ENCODE measurements at regions not wholly inside any gene's neighbourhood (a gene's known extent, or its start where the extent isn't known, plus 50 kb on each side); places are given as distances from the start of the nearest gene placed in this dataset.

DNA sequence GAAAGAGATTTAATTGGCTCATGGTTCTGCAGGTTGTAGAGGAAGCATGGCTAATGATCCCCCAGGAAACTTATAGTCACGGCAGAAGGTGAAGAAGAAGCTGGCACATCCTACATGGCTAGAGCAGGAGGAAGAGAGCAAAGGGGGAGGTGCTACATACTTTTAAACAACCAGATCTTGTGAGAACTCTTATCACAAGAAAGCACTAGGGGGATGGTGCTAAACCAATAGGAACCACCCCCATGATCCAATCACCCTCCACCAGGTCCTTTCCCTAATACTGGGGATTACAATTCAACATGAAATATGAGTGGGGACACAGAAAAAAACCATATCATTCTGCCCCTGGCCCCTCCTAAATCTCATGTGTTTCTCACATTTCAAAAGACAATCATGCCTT is 147.2 kb upstream of the EPB41L4A start:
- H3K27ac ChIP-seq (ENCODE audit: low read depth, low read length): no peak overlapping the region
- no peak overlapping the region for H3K9ac ChIP-seq (ENCODE audit: low read depth in 1 of 2, low read length in 2 of 2)
- no peaks in the 10 kb centered on the region for H3K27me3 ChIP-seq (ENCODE audit: control insufficient read depth in 1 of 2, insufficient read depth in 2 of 2, low read length in 2 of 2)
- peaks cover 7% of the 10 kb centered on the region in 2 donors for H3K9me3 ChIP-seq (ENCODE audit: control insufficient read depth in 1 of 2, low read length in 2 of 2)
- H3K36me3 ChIP-seq (ENCODE audit: control insufficient read depth in 1 of 2, insufficient read depth in 2 of 2, low read length in 2 of 2): no peaks in the 10 kb centered on the region
- no peak overlapping the region for H3K4me3 ChIP-seq (ENCODE audit: low read depth in 1 of 2, low read length in 2 of 2)
- H3K4me1 ChIP-seq (ENCODE audit: control insufficient read depth in 1 of 2, insufficient read depth in 2 of 2, low read length in 2 of 2): no peaks in the 10 kb centered on the region

DNA sequence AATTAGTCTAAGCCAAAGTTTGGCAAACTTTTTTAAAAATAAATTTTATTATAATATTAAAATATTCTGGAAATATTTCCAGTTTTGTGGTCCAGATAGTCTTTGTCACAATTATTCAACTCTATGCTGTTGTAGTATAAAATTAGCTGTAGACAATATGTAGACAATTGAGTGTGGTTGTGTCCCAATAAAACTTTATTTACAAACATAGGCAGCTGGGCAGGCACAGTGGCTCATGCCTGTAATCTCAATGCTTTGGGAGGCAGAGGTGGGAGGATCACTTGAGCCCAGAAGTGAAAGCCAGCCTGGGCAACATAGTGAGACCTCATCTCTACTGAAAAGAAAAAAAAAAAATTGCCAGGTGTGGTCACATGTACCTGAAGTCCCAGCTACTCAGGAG is 150.5 kb upstream of the EPB41L4A start:
- H3K9ac ChIP-seq (ENCODE audit: low read depth in 1 of 2, low read length in 2 of 2): no peak overlapping the region
- H3K27me3 ChIP-seq (ENCODE audit: control insufficient read depth in 1 of 2, insufficient read depth in 2 of 2, low read length in 2 of 2): no peaks in the 10 kb centered on the region
- H3K4me1 ChIP-seq (ENCODE audit: control insufficient read depth in 1 of 2, insufficient read depth in 2 of 2, low read length in 2 of 2): no peaks in the 10 kb centered on the region
- no peak overlapping the region for H3K27ac ChIP-seq (ENCODE audit: low read depth, low read length)
- H3K9me3 ChIP-seq (ENCODE audit: control insufficient read depth in 1 of 2, low read length in 2 of 2): no peaks in the 10 kb centered on the region
- H3K36me3 ChIP-seq (ENCODE audit: control insufficient read depth in 1 of 2, insufficient read depth in 2 of 2, low read length in 2 of 2): no peaks in the 10 kb centered on the region
- no peak overlapping the region for H3K4me3 ChIP-seq (ENCODE audit: low read depth in 1 of 2, low read length in 2 of 2)

DNA sequence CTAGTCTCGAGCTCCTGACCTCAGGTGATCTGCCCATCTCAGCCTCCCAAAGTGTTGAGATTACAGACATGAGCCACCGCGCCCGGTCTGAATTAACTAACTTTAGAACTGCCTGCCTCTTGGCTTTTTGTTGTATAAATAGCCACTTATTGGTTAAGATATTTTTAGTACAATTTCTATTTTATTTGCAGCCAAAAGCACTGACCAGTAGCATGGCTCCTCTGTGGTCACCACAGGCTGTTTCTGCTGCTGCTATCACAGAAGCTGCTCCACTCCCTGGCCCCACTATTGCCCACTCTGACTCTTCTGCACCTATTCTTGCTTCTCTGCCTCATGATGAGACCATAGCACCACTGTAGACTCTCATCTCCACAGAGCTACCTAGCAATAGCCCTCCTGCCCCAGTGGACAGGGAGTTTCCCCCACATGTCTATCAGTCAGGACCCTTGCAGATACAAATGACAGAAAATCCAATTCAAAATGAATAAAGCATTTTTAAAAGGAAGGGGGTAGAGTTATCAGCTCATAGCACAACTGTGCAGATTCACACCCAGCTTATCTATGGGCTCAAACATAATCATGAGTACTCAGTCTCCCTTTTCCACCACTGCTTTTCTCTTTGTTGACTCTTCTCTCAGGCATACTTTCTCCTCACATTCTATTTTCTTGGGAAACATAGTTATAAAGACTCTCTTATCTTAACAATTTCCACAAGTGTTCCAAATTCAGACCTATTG is 151.8 kb upstream of the EPB41L4A start:
- H3K9ac ChIP-seq (ENCODE audit: low read depth in 1 of 2, low read length in 2 of 2): no peak overlapping the region
- H3K9me3 ChIP-seq (ENCODE audit: control insufficient read depth in 1 of 2, low read length in 2 of 2): no peaks in the 10 kb centered on the region
- no peak overlapping the region for H3K27ac ChIP-seq (ENCODE audit: low read depth, low read length)
- H3K4me3 ChIP-seq (ENCODE audit: low read depth in 1 of 2, low read length in 2 of 2): no peak overlapping the region
- no peaks in the 10 kb centered on the region for H3K36me3 ChIP-seq (ENCODE audit: control insufficient read depth in 1 of 2, insufficient read depth in 2 of 2, low read length in 2 of 2)
- H3K4me1 ChIP-seq (ENCODE audit: control insufficient read depth in 1 of 2, insufficient read depth in 2 of 2, low read length in 2 of 2): no peaks in the 10 kb centered on the region
- H3K27me3 ChIP-seq (ENCODE audit: control insufficient read depth in 1 of 2, insufficient read depth in 2 of 2, low read length in 2 of 2): no peaks in the 10 kb centered on the region

DNA sequence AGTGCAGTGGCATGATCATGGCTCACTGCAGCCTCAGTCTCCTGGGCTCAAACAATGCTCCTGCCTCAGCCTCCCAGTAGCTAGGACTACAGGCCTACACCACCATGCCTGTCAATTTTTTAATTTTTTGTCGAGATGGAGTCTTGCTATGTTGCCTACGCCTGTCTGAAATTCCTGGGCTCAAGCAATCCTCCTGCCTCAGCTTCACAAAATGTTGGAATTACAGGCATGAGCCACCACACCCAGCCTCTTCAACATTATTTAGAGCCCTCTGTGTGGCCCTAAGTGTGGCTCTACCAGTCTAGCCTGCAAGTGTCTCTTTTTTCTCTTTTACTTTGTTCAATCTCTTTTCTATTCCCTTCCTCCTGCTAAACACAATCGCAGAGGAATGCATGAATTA is 154.4 kb upstream of the EPB41L4A start:
- Histone ChIP-seq H3K27ac (ENCODE audit: low read depth, low read length) (no peak overlapping the region), H3K36me3 (ENCODE audit: control insufficient read depth in 1 of 2, insufficient read depth in 2 of 2, low read length in 2 of 2) (no peaks in the 10 kb centered on the region), H3K4me3 (ENCODE audit: low read depth in 1 of 2, low read length in 2 of 2) (no peak overlapping the region), H3K9ac (ENCODE audit: low read depth in 1 of 2, low read length in 2 of 2) (no peak overlapping the region), H3K27me3 (ENCODE audit: control insufficient read depth in 1 of 2, insufficient read depth in 2 of 2, low read length in 2 of 2) (no peaks in the 10 kb centered on the region), H3K4me1 (ENCODE audit: control insufficient read depth in 1 of 2, insufficient read depth in 2 of 2, low read length in 2 of 2) (no peaks in the 10 kb centered on the region), H3K9me3 (ENCODE audit: control insufficient read depth in 1 of 2, low read length in 2 of 2) (no peaks in the 10 kb centered on the region)

DNA sequence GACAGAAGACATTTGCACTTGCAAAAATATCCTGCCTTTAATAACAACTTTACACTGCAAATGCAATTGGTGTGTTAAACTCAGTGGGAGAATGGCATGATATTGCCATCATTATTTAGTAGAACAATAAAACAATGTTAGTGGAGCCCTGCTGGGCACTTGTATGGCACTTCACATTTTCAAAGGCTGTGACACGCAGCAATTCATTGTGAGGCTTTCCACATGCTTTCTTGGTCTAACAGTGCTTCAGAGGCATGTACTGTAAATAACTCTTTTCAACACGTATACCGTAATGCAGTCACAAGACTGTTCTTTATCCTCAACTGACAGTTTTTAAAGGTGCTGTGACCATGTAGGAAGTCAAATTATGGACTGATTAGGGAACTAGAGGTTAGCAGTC is 155.5 kb upstream of the EPB41L4A start:
- no peak overlapping the region for H3K4me3 ChIP-seq (ENCODE audit: low read depth in 1 of 2, low read length in 2 of 2)
- no peaks in the 10 kb centered on the region for H3K36me3 ChIP-seq (ENCODE audit: control insufficient read depth in 1 of 2, insufficient read depth in 2 of 2, low read length in 2 of 2)
- no peaks in the 10 kb centered on the region for H3K27me3 ChIP-seq (ENCODE audit: control insufficient read depth in 1 of 2, insufficient read depth in 2 of 2, low read length in 2 of 2)
- H3K9me3 ChIP-seq (ENCODE audit: control insufficient read depth in 1 of 2, low read length in 2 of 2): no peaks in the 10 kb centered on the region
- no peaks in the 10 kb centered on the region for H3K4me1 ChIP-seq (ENCODE audit: control insufficient read depth in 1 of 2, insufficient read depth in 2 of 2, low read length in 2 of 2)
- H3K27ac ChIP-seq (ENCODE audit: low read depth, low read length): no peak overlapping the region
- H3K9ac ChIP-seq (ENCODE audit: low read depth in 1 of 2, low read length in 2 of 2): no peak overlapping the region

DNA sequence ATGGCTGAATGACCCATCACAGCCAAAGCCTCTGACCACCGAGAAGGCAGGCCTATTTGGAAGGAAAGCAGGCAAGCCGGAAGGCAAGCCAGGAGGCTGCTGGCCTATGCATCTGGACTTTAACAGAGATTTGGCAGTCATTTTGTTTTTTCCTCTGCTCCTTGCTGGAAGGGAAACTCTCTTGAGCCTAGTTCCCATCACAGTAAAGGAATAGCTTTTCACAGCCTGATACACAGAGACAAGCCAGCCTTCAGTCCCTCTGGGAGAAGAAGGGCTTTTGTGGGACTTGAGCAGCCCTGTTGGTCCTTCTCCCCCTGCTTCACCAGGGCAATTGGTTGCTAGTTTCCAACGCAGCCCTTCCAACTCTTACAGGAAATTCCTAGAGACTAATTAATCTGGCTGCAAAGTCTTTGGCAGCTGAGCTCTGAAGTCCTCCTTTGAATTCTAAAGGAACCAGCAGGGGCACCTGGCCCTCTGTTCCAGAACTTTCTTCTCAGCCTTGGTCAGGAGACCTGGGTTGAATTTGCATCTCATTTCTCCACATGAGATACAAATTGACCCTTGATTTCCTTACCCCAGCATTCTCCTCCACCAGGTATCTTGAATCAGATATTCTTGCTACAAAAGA is 157.3 kb upstream of the EPB41L4A start:
- Histone ChIP-seq H3K9me3 (ENCODE audit: control insufficient read depth in 1 of 2, low read length in 2 of 2) (no peaks in the 10 kb centered on the region), H3K36me3 (ENCODE audit: control insufficient read depth in 1 of 2, insufficient read depth in 2 of 2, low read length in 2 of 2) (no peaks in the 10 kb centered on the region), H3K27ac (ENCODE audit: low read depth, low read length) (no peak overlapping the region), H3K4me1 (ENCODE audit: control insufficient read depth in 1 of 2, insufficient read depth in 2 of 2, low read length in 2 of 2) (no peaks in the 10 kb centered on the region), H3K27me3 (ENCODE audit: control insufficient read depth in 1 of 2, insufficient read depth in 2 of 2, low read length in 2 of 2) (no peaks in the 10 kb centered on the region), H3K9ac (ENCODE audit: low read depth in 1 of 2, low read length in 2 of 2) (no peak overlapping the region), H3K4me3 (ENCODE audit: low read depth in 1 of 2, low read length in 2 of 2) (no peak overlapping the region)

DNA sequence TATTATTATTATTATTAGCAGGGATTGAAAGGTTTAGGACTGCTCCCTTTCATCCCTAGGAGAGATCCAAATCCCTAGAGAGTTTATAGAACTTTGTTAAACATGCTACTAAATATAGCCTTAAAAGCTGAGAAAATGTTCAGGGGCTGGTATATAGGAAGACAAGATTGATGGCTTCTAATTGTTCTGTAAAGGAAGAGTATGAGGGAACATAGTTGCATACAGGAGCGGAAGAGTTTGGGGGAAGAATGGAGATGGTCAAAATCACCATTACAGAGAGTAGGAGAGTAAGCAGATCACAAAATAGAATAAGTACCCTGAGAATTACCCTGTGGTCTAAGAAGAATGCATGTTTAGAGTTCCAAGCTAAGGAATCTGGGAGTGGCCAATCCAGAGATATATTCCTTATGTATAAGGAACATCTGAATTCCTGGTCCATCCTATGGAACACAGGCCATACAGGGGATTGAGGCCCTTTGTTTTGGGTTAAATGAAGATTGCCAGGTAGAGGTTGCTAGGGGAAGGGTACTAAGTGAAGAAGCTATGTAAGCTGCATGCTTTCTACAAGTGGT is 158.0 kb upstream of the APC start:
- Histone ChIP-seq H3K4me1 (ENCODE audit: control insufficient read depth in 1 of 2, insufficient read depth in 2 of 2, low read length in 2 of 2) (no peaks in the 10 kb centered on the region), H3K27ac (ENCODE audit: low read depth, low read length) (no peak overlapping the region), H3K9me3 (ENCODE audit: control insufficient read depth in 1 of 2, low read length in 2 of 2) (no peaks in the 10 kb centered on the region), H3K4me3 (ENCODE audit: low read depth in 1 of 2, low read length in 2 of 2) (no peak overlapping the region), H3K9ac (ENCODE audit: low read depth in 1 of 2, low read length in 2 of 2) (no peak overlapping the region), H3K36me3 (ENCODE audit: control insufficient read depth in 1 of 2, insufficient read depth in 2 of 2, low read length in 2 of 2) (no peaks in the 10 kb centered on the region), H3K27me3 (ENCODE audit: control insufficient read depth in 1 of 2, insufficient read depth in 2 of 2, low read length in 2 of 2) (no peaks in the 10 kb centered on the region)

DNA sequence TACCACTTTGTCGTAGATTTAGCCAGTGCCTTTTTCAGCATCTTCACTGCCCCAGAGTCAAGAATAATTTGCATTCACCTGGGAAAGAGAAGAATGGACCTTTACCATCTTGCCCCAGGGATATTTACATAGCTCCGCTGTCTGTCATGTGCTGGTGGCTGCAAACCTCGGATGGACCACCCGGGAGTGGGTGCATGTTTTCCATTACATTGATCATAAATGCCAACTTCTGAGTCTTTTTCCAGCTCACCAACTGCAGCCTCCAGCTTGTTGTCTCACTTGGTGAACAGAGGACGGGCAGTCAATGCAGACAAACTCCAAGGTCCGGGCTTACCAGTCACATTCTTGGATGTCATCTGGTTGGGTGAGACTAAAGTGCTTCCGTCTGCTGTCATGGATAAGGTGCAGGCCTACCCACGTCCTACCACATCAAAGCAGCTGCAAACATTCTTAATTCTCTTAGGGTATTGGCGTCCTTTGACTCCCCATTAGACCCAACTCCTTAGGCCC is 155.8 kb upstream of the APC start:
- no peaks in the 10 kb centered on the region for H3K4me1 ChIP-seq (ENCODE audit: control insufficient read depth in 1 of 2, insufficient read depth in 2 of 2, low read length in 2 of 2)
- H3K27ac ChIP-seq (ENCODE audit: low read depth, low read length): no peak overlapping the region

DNA sequence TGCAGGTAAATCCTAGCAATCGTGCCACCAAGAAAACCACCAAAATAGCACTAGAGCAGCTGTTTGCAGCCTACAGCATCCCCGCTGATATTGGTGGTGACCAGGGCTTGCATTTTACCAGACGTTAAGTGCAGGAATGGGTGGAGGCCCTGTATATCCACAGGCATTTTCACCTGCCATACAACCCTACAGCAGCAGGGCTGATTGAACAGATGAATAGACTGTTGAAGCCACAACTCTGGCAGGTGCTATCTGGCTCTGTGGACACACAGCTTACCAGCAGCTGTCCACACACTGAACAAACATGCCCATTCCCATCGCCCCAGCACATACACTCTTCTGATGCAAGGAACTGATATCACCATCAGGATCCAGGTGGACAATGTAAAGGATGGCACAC is 154.5 kb upstream of the APC start:
- Histone ChIP-seq H3K4me3 (ENCODE audit: low read depth in 1 of 2, low read length in 2 of 2) (no peak overlapping the region), H3K27ac (ENCODE audit: low read depth, low read length) (no peak overlapping the region), H3K36me3 (ENCODE audit: control insufficient read depth in 1 of 2, insufficient read depth in 2 of 2, low read length in 2 of 2) (no peaks in the 10 kb centered on the region), H3K9ac (ENCODE audit: low read depth in 1 of 2, low read length in 2 of 2) (no peak overlapping the region), H3K27me3 (ENCODE audit: control insufficient read depth in 1 of 2, insufficient read depth in 2 of 2, low read length in 2 of 2) (no peaks in the 10 kb centered on the region), H3K9me3 (ENCODE audit: control insufficient read depth in 1 of 2, low read length in 2 of 2) (no peaks in the 10 kb centered on the region), H3K4me1 (ENCODE audit: control insufficient read depth in 1 of 2, insufficient read depth in 2 of 2, low read length in 2 of 2) (no peaks in the 10 kb centered on the region)

More for the DNA sequence above, 155.8 kb upstream of the APC start:
- no peak overlapping the region for H3K4me3 ChIP-seq (ENCODE audit: low read depth in 1 of 2, low read length in 2 of 2)
- no peaks in the 10 kb centered on the region for H3K27me3 ChIP-seq (ENCODE audit: control insufficient read depth in 1 of 2, insufficient read depth in 2 of 2, low read length in 2 of 2)
- H3K36me3 ChIP-seq (ENCODE audit: control insufficient read depth in 1 of 2, insufficient read depth in 2 of 2, low read length in 2 of 2): no peaks in the 10 kb centered on the region
- no peaks in the 10 kb centered on the region for H3K9me3 ChIP-seq (ENCODE audit: control insufficient read depth in 1 of 2, low read length in 2 of 2)
- H3K9ac ChIP-seq (ENCODE audit: low read depth in 1 of 2, low read length in 2 of 2): no peak overlapping the region

DNA sequence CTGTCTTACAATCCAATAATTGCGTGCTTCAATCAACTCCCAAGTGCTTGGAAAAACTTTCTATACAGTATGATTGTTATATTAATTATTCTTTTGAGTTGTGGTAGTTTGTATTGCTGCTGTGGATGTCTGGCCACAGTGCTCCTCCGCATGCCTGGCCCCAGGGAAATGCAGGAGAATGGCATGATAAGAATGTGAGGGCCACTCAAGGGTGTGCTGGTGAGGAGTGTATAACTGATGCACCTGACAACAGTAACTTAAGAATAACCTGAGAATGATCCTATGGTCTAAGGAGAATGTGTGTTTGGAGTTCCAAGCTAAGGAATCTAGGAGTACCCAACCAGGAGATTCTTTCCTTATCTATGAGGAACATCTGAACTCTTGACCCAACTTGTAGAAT is 152.9 kb upstream of the APC start:
- H3K4me1 ChIP-seq (ENCODE audit: control insufficient read depth in 1 of 2, insufficient read depth in 2 of 2, low read length in 2 of 2): no peaks in the 10 kb centered on the region

More for the DNA sequence above, 152.9 kb upstream of the APC start:
- Histone ChIP-seq H3K27ac (ENCODE audit: low read depth, low read length) (no peak overlapping the region), H3K4me3 (ENCODE audit: low read depth in 1 of 2, low read length in 2 of 2) (no peak overlapping the region), H3K9ac (ENCODE audit: low read depth in 1 of 2, low read length in 2 of 2) (no peak overlapping the region), H3K9me3 (ENCODE audit: control insufficient read depth in 1 of 2, low read length in 2 of 2) (no peaks in the 10 kb centered on the region), H3K36me3 (ENCODE audit: control insufficient read depth in 1 of 2, insufficient read depth in 2 of 2, low read length in 2 of 2) (no peaks in the 10 kb centered on the region), H3K27me3 (ENCODE audit: control insufficient read depth in 1 of 2, insufficient read depth in 2 of 2, low read length in 2 of 2) (no peaks in the 10 kb centered on the region)
